ENCODE measurements at regions not wholly inside any gene's neighbourhood (a gene's known extent, or its start where the extent isn't known, plus 50 kb on each side); places are given as distances from the start of the nearest gene placed in this dataset.
A peak's percentile ranks its signal among the peaks of the same experiment; 100 is the strongest.

- intact Hi-C loops (cut with DNase I, micrococcal nuclease): no loop called here
- H3K36me3 ChIP-seq (ENCODE audit: low read depth): no peaks in the 10 kb centered on the region
- ATAC-seq: no peak
- no peak overlapping the region for H3K4me3 ChIP-seq
- no peaks in the 10 kb centered on the region for H3K4me1 ChIP-seq (ENCODE audit: low read depth)
- H3K9me3 ChIP-seq: no peaks in the 10 kb centered on the region
- peak in 1 of 3 donors; percentile 2 for DNase-seq
- TF ChIP-seq CTCF (IDR thresholded peaks at IDR 0.05): no peak
Observed at GRCh38 chr4:17276776-17277175, 235.1 kb downstream of the QDPR start.

- Histone ChIP-seq H3K36me3 (ENCODE audit: low read depth) (no peaks in the 10 kb centered on the region), H3K4me1 (ENCODE audit: low read depth) (no peaks in the 10 kb centered on the region), H3K4me3 (no peak overlapping the region), H3K9me3 (no peaks in the 10 kb centered on the region)
- ATAC-seq (no peak), DNase-seq (no peak)
- intact Hi-C loops (cut with DNase I, micrococcal nuclease): no loop called here
- TF ChIP-seq CTCF (IDR thresholded peaks at IDR 0.05): no peak
Observed at GRCh38 chr4:17275836-17276235, 236.1 kb downstream of the QDPR start.

GRCh38 chr4:17273047-17273446 is 238.8 kb downstream of the QDPR start:
- no peaks in the 10 kb centered on the region for H3K36me3 ChIP-seq (ENCODE audit: low read depth)

GRCh38 chr4:17272154-17272553 is 239.7 kb downstream of the QDPR start:
- intact Hi-C loops (cut with DNase I, micrococcal nuclease): no loop called here
- no peak for ATAC-seq
- H3K36me3 ChIP-seq (ENCODE audit: low read depth): no peaks in the 10 kb centered on the region
- DNase-seq: no peak
- no peaks in the 10 kb centered on the region for H3K4me1 ChIP-seq (ENCODE audit: low read depth)
- no peaks in the 10 kb centered on the region for H3K9me3 ChIP-seq
- H3K4me3 ChIP-seq: no peak overlapping the region
- TF ChIP-seq CTCF (IDR thresholded peaks at IDR 0.05): no peak

More at GRCh38 chr4:17273047-17273446, 238.8 kb downstream of the QDPR start:
- H3K9me3 ChIP-seq: no peaks in the 10 kb centered on the region
- TF ChIP-seq CTCF (IDR thresholded peaks at IDR 0.05): no peak
- DNase-seq: no peak
- intact Hi-C loops (cut with DNase I, micrococcal nuclease): no loop called here
- H3K4me1 ChIP-seq (ENCODE audit: low read depth): no peaks in the 10 kb centered on the region
- no peak for ATAC-seq
- no peak overlapping the region for H3K4me3 ChIP-seq

- intact Hi-C loops (cut with DNase I, micrococcal nuclease): no loop called here
- Histone ChIP-seq H3K36me3 (ENCODE audit: low read depth) (no peaks in the 10 kb centered on the region), H3K4me1 (ENCODE audit: low read depth) (no peaks in the 10 kb centered on the region), H3K4me3 (no peak overlapping the region), H3K9me3 (no peaks in the 10 kb centered on the region)
- no peak for TF ChIP-seq CTCF (IDR thresholded peaks at IDR 0.05)
- ATAC-seq (no peak), DNase-seq (no peak)
Observed at GRCh38 chr4:17265653-17266052, 246.2 kb downstream of the QDPR start.

GRCh38 chr4:17265139-17265538 is 246.8 kb downstream of the QDPR start:
- Histone ChIP-seq H3K4me3 (no peak overlapping the region), H3K4me1 (ENCODE audit: low read depth) (no peaks in the 10 kb centered on the region), H3K36me3 (ENCODE audit: low read depth) (no peaks in the 10 kb centered on the region), H3K9me3 (no peaks in the 10 kb centered on the region)
- ATAC-seq (no peak), DNase-seq (no peak)
- no peak for TF ChIP-seq CTCF (IDR thresholded peaks at IDR 0.05)
- intact Hi-C loops (cut with DNase I, micrococcal nuclease): no loop called here

All from mucosa of descending colon (tissue), 3 donors.